ENCODE measurements at regions not wholly inside any gene's neighbourhood (a gene's known extent, or its start where the extent isn't known, plus 50 kb on each side); places are given as distances from the start of the nearest gene placed in this dataset.
A peak's percentile ranks its signal among the peaks of the same experiment; 100 is the strongest.

GRCh38 chr11:8321876-8322275 is 58.2 kb upstream of the LMO1 start:
- no peak for DNase-seq

GRCh38 chr11:8320076-8320475 is 56.4 kb upstream of the LMO1 start:
- no peak for DNase-seq

DNA sequence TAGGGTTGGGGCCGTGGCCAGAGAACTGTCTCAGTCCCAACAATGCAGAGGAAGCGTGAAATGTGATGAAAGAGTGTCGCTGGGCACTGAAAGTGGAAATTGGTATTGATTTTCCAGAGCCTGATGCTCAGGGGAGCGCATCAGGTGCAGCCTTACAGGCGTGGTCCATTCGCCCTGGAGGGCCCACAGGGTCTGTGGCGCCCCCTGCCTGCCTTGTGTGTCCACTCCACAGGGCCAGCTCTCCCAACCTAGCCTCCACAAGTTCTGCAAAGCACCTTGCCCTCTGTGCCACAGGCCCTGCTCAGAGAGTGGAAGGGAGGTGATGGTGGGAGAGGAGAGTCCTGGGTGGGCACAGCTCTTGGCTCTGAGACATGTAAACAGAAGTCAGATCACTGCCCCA is 54.9 kb upstream of the LMO1 start:
- DNase-seq: no peak

- DNase-seq: no peak
Measured at GRCh38 chr11:8317159-8317558, 53.5 kb upstream of the LMO1 start.

DNA sequence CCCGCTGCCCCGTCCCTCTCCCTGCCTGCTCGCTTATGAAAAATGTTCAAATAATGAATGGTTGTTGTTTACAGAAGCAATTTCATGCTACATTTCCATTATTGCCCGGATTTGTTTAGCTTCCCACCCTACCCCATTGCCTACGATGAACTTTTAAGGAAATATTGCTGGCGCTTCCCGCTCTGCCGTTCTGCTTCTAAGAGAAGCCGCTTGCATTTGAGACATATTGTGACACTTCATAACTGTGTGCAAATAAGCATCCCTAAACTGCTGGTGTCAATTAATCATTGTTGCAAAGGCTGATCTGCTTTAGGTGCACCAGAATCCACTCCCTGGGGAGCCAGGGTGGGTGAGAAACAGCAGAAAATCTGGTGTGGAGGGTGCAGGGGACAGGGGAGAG is 52.3 kb upstream of the LMO1 start:
- DNase-seq: peak; percentile 12

DNA sequence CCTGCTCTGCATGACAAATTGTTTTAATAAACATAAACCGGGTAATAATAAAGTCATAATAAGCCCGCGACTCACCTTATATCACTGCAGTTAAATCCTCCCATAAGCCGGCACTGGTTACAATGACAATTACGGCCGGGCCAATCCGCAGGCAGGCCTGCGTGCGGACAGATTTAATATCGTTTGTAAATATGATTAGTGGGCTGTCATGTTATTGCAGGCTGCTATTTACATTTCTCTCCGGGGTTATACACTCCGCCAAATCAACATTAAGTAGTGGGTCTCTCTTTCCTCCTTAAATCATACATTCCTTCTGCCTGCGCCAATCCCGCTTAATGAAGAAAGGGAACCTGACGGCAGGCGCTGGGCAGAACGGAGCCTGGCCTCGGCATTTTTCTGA is 51.8 kb upstream of the LMO1 start:
- no peak for DNase-seq

DNA sequence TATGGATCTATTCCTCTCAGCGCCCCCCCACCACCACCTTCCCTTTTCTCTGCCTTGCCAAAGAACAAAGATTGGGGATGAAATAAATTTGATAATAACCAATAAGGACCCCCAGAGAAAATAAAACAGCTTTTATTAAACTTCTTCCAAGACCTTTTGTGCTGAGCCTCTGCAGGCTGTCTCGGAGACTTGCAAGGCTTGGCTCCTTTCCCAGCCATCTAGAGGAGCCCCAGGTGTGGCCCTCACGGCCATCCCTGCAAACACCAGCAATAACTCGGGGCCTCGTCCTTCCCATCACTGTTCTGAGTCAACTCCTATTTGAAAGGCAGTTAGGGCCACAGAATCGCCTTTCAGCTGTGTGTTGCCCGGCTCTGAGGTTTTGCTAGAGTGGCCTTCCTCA is 51.2 kb upstream of the LMO1 start:
- DNase-seq: no peak

GRCh38 chr11:8313504-8314090 is 49.9 kb upstream of the LMO1 start:
- DNase-seq: no peak

All from NCI-H1694 (cell line).